NCI-H1092 treated with DMSO at 0.1 percent for 48 hours (cell line): ENCODE measurements at regions not wholly inside any gene's neighbourhood (a gene's known extent, or its start where the extent isn't known, plus 50 kb on each side); places are given as distances from the start of the nearest gene placed in this dataset.
A peak's percentile ranks its signal among the peaks of the same experiment; 100 is the strongest.

ENCODE experiments used
- DNase-seq: peaks from one replicate; lab custom pipeline; 2025; lab: John Stamatoyannopoulos, UW

DNA sequence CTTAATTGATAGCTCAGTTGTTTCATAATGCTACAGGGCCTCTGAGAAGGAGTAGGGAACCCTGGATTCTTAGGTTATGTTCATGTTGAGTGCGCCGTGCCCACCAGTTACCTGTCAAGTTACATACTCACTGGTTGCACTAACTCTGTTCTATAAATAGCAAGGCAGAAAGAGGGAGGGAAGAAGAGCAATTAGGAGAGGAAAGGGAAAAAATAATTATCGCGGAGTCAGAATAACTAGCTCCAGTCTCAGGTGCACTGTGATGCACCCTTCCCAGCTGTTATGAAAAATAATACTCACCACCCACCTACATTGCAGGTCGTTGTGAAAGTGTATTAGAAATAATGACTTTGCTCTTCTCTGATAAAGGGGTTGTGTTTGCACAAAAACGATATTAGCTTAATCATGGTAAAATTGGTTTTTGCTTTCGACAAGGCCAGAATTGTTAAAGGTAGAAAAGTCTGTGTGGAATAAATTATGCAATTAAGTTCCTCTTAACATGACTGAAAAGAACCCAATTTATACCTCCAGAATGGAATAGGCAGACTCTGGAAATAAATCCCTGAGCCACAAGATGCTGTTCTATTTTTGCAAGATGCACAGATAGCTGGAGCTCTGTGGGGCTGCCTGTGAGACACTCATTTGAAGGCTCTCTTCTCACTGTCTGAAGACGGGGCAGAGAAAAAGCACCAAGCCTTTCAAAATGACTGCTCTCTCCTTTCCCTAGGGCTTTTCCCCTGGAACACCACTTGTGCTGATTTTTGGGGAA is 137.6 kb upstream of the PITRM1 start:
- DNase-seq: no peak

GRCh38 chr10:3306050-3306449 is 133.5 kb upstream of the PITRM1 start:
- no peak for DNase-seq

- DNase-seq: peak; percentile 61
Measured at GRCh38 chr10:3295582-3296151, 123.1 kb upstream of the PITRM1 start.

DNA sequence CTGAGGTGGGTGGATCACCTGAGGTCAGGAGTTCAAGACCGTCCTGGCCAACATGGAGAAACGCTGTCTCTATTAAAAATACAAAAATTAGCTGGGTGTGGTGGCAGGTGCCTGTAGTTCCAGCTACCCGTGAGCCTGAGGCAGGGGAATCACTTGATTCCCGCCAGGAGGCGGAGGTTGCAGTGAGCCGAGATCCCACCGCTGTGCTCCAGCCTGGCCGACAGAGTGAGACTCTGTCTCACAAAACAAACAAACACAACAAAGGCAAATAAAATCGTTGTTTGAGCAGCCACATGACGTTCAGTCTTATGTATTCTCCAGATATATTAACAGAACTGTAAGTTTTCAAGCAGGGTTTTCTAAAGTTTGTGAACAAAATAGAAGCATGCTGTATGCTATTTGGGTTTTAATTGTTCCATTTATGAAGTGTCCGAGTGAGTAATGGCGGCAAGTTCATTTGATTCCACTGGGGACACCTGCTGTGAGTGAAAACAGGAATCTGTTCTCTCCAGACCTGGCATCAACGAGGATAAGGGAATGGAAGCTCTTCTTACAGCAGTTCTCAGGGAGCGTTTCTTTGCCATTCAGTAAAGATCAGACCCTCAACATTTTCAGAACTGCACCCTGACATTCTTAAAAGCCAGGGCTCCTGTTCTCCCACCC is 122.5 kb upstream of the PITRM1 start:
- peak; percentile 83 for DNase-seq

- DNase-seq: no peak
Measured at GRCh38 chr10:3293581-3294431, 121.2 kb upstream of the PITRM1 start.

GRCh38 chr10:3292636-3293035 is 120.1 kb upstream of the PITRM1 start:
- DNase-seq: no peak

- no peak for DNase-seq
Measured at GRCh38 chr10:3290550-3290949, 118.0 kb upstream of the PITRM1 start.

DNA sequence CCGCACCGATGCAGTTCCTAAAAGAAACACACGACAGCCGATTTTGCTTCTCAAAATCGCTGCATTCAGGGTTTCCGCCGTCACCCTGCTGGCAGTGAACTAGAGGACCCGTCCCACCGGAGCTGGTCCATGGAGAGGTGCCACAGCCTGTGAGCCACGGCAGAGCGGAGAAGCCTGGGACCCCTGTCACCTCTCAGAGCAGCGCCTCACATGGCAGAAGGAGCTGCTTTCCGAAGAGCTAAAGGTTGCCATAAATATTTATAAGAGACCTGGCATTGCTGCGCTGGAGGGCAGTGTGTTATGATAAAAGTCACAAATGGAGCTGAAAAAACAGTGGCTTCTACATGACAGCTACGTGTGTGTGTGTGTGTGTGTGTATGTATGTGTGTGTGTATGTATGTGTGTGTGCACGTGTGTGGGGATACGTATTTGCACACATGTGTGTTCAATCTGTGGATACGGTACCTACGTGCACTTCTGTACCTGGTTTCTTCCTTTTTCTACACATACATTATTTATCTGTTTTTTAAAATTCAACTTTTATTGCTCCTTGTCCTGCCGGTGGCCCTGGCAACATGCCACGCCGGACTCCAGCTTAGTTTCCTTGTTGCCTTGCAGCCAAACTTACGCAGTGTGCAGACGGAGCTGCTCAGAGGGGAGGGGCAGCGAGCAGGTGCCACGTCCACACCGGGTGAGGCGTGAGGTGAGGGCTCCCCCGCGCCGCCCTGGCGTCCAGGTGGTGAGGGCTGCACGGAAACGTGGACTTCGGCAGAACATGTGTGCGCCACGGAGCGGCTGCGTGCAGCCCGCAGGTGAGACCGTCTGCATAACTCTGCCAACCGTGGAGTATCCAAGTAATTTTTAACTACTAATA is 115.2 kb upstream of the PITRM1 start:
- DNase-seq: no peak

DNA sequence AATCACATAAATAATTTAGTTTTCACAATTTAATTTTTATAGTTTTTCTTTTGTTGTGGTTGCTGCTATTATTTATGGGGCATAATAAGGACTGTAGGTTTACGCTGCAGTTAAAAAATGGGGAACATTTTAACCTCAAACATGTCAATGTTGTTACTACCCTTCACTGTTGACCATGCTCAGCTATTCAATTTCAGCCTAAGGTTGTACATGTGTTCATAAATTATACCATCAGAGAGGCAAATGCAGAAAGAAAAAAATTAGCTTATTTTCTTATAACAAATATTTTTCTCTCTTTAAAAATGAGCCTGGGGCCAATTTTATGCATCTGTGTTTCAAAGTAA is 110.1 kb upstream of the PITRM1 start:
- no peak for DNase-seq

GRCh38 chr10:3281941-3282673 is 109.5 kb upstream of the PITRM1 start:
- DNase-seq: no peak

DNA sequence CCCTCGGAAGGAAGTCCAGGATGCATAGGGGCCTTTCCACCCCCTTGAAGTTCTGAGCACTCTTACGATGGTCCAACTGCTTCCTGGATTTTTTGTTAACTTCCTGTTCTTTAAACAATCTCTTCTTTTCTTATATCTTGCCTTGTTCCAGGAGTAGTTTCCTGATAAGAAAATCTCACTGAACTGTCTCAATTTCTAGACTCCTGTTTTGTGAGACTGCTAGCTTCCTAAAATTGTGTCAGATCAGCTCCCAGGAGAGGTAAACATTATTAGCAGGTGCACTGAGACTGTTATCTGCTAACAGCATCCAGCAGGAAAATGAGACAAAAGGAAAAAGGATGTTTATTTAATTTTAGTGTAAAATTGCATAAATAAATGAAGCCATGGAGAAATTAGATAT is 106.2 kb upstream of the PITRM1 start:
- no peak for DNase-seq

GRCh38 chr10:3277566-3277965 is 105.0 kb upstream of the PITRM1 start:
- no peak for DNase-seq

DNA sequence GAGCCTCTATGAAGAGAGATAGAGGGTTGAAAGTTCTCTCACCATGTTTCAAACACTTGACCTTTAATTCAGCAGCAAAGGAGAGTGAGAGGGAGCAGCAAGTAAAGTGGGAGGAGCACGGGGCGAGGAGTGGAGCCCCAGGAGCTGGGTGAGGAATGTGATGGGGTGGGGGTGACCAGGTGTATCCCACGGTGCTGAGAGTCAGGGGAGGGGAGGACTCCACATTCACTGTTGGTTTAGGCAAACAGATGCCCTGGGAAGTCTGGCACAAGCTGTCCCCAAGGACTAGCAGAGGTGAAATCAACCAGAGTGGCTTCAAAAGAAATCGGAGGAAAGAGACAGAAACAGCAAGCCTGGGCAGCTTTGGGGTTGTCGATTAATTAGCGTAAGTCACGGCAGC is 101.8 kb upstream of the PITRM1 start:
- DNase-seq: no peak

GRCh38 chr10:3273966-3274365 is 101.4 kb upstream of the PITRM1 start:
- DNase-seq: no peak

DNA sequence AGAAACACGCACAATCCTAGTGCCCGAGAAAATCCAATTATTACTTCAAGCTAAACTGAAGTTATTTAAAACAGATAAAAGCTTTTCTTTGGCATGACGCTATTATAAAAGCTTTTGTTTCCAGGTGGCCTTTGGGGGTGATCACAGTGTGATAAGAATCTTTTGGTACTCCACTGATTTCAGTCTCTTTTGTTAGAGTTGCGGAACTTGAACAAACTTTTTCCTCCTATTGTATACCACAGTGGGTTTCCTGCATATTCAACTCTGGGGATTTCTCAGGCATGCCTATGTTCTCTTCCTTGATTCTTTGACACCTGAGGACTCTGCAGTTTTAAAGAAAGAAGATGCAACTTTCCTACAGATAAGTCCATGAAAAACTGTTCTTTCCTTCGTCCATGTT is 99.7 kb upstream of the PITRM1 start:
- DNase-seq: no peak

DNA sequence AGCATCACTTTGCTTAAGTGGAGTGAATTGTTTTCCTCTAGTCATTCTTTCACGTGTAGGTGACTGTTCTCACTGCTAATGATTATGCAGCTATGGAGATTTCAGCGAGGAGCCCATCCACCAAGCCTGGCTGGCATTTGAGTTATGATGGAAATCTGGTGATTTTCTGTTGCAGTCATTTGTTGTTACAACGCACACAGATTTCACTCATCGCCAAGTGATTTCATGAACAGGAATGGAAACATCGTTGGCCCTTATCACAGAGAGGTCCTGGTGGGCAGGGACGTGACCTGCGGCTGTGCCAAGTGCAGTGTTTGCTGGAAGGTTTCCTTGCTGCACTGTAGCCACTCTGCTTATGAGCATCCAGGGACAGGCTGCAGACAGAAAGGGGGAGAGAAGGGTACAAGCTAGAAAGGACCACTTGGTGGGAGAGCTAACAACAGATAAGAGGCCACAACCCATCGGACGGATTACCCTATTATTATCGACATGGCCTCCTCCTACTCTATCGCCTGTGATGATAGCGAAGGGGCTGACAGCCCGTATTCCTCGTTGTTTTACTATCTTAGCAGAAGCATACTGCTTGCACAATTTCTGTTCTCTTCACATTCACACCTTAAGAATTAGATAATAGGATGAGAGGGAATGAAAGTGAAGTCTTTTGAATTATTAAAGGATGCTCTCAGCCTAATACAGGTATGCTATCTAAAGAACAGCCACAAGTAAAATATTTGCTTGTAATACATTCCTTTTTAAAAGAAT is 99.0 kb upstream of the PITRM1 start:
- DNase-seq: no peak

DNA sequence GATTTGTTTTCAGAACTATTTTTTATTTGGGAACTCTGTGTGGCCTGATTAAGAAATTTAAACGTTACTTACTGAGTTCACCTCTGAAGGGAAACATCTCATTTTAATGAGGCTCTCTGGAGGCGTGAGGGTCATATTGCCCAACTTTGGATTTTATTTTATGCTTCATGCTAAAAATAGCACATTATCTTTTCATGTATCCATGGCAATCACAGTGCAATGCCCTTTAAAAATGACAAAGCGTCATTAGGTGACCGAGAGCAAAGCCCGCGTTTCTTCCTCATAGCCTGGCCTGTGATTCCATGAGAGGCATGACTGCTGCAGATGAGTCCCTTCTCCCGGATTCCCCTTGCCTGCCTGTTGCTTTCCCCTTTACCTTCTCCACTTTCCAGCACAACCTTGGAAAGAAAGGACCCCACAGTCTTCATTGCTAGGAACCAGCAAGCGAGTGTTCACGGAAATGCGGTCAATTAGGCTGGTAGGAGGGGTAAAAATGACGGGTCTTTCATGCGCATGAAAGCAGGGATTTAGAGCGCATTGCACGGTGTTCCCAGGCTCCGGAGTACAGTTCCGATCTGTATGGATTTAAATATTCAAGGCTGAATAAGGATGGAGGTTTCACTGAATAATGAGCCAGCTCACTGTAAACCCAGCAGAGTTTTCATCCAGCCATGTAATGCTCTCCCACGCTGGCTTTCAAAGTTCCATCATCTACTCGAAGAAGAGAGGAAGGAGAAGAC is 98.2 kb upstream of the PITRM1 start:
- no peak for DNase-seq

DNA sequence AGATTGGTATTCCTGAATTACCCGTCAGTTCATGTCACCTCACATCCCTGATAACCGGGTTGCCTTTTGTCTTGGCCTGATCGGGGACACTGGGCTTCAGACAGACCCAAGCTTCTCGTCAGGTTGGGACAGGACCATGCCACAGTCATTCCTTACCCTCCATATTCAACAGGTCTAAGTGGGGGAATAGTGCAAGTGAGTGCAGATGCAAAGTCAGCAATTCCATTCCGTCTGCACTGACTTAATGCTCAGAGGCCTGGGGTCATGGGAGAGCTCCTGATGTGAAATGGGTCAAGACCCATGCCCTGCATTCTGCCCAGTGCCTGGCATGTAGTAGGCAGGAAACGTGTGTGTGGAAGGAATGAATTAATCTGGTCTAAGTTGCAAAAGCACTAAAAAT is 95.4 kb upstream of the PITRM1 start:
- DNase-seq: no peak

GRCh38 chr10:3265088-3265487 is 92.5 kb upstream of the PITRM1 start:
- DNase-seq: no peak
